H1 (cell line): ENCODE measurements at regions not wholly inside any gene's neighbourhood (a gene's known extent, or its start where the extent isn't known, plus 50 kb on each side); places are given as distances from the start of the nearest gene placed in this dataset.

Experiments used
- YY1 ChIP-seq: IDR thresholded peaks from 2 replicates; pipeline ENCODE4 v1.6.1; 2011; ENCODE audit warnings: low read depth, mild to moderate bottlenecking, low read length
- TF ChIP-seq, protein P1 (sequence below), 3 experiments: IDR thresholded peaks; 1 replicate in 2 of 3; 2 replicates in 1 of 3; pipeline versions ENCODE4 v1.5.1 to v1.6.1; 2011; ENCODE audit warnings: low read length in 3 of 3, mild to moderate bottlenecking in 3 of 3, inconsistent platforms in 2 of 3, low read depth in 1 of 3, moderate library complexity in 1 of 3; ENCODE audit not compliant: insufficient read depth in 1 of 3; ENCODE audit errors: control extremely low read depth in 1 of 3

DNA sequence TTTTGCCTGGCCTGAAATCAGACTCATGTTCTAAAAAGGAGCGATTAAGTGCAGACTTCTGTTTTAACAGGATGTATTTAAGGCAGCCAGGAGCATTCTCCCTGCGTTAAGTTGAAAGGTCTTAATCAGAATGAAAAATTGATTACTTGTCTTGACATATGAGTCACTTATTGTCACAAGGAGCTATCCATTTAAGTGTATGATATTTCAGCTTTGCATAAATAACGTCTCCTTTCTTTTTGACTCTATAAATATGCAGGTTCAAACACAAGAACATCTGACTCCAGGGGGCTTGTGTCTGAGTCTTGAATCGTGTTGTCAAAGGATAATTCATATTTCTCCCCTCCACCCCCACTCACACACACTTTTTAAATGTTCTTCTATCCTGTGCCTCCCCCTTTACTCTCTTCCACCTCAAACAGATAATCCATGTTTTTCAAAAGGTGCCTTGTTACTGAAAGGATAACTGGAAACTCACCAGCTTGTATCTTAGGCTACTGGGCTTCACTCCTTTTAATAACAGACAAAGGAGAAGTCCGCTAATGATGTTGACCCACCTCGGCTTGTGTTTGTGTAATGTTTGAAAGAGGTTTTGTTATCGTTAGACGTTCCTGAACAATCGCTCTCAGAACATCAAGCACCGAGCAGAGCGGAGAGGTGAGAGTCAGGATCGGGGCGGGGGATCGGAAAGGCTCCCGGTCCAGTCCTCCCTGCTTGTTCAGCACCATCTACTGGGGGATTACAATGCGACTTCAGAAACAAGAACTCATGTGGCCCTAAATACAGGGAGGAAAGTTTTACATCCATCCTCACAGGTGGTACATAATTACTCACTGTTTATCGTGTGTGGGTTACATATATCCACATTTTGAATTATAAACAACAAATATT is 107.5 kb upstream of the RPL34 start (continued):
- TF ChIP-seq, protein P1, sequence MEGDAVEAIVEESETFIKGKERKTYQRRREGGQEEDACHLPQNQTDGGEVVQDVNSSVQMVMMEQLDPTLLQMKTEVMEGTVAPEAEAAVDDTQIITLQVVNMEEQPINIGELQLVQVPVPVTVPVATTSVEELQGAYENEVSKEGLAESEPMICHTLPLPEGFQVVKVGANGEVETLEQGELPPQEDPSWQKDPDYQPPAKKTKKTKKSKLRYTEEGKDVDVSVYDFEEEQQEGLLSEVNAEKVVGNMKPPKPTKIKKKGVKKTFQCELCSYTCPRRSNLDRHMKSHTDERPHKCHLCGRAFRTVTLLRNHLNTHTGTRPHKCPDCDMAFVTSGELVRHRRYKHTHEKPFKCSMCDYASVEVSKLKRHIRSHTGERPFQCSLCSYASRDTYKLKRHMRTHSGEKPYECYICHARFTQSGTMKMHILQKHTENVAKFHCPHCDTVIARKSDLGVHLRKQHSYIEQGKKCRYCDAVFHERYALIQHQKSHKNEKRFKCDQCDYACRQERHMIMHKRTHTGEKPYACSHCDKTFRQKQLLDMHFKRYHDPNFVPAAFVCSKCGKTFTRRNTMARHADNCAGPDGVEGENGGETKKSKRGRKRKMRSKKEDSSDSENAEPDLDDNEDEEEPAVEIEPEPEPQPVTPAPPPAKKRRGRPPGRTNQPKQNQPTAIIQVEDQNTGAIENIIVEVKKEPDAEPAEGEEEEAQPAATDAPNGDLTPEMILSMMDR (IDR thresholded peaks at IDR 0.05; ENCODE audit: control extremely low read depth in 1 of 3, insufficient read depth in 1 of 3, low read depth in 1 of 3, low read length in 3 of 3) = peak; percentile 43 to 67 (median 43)
- no peak for TF ChIP-seq YY1
